ENCODE measurements at regions not wholly inside any gene's neighbourhood (a gene's known extent, or its start where the extent isn't known, plus 50 kb on each side); places are given as distances from the start of the nearest gene placed in this dataset.

GRCh38 chr5:57783693-57784092 lies 301.1 kb upstream of the ACTBL2 start:
- TF ChIP-seq POLR2A (IDR thresholded peaks at IDR 0.05; ENCODE audit: low read length) (no peak), GATA1 (IDR thresholded peaks at IDR 0.05; ENCODE audit: low read depth, low read length) (no peak)
